WTC11 (cell line): ENCODE measurements at regions not wholly inside any gene's neighbourhood (a gene's known extent, or its start where the extent isn't known, plus 50 kb on each side); places are given as distances from the start of the nearest gene placed in this dataset.

Source experiments
- ATAC-seq: fragments of 200-7000 bp; cut with Tn5 transposase; 2 replicates; pipeline ENCODE4 v1.10.0; 2021; ENCODE audit warnings: mild to moderate bottlenecking, moderate library complexity
- CTCF ChIA-PET: fragments of 300-600 bp; sonication (Branson Sonifier 250); formaldehyde crosslinking; loops from one replicate; lab custom pipeline; 2021; ENCODE audit warnings: antibody characterized with exemption; lab: Charles Lee
- POLR2A ChIA-PET: fragments of 350-600 bp; sonication (Branson Sonifier 250); formaldehyde crosslinking; loops from one replicate; lab custom pipeline; 2021; ENCODE audit warnings: antibody characterized with exemption; lab: Charles Lee
- DNase-seq: peaks from one replicate; pipeline ENCODE4 v3.0.0; 2021; ENCODE audit warnings: low spot score
- H3K27ac Mint-ChIP-seq: 2 replicates; pipeline ENCODE4 v1.8.0; 2021; ENCODE audit warnings: mixed read lengths
- H3K27me3 Mint-ChIP-seq: 2 replicates; pipeline ENCODE4 v1.8.0; 2021; ENCODE audit warnings: low read depth, mild to moderate bottlenecking, moderate library complexity, mixed read lengths
- H3K36me3 Mint-ChIP-seq: 2 replicates; pipeline ENCODE4 v1.8.0; 2021; ENCODE audit warnings: mixed read lengths
- H3K4me1 Mint-ChIP-seq: 2 replicates; pipeline ENCODE4 v1.8.0; 2022; ENCODE audit warnings: mixed read lengths
- H3K4me3 Mint-ChIP-seq: 2 replicates; pipeline ENCODE4 v1.8.0; 2021; ENCODE audit warnings: mild to moderate bottlenecking, moderate library complexity, mixed read lengths
- H3K9me3 Mint-ChIP-seq: 2 replicates; pipeline ENCODE4 v1.8.0; 2021; ENCODE audit warnings: mixed read lengths
- CREM ChIP-seq: sonication (generic); formaldehyde crosslinking; IDR thresholded peaks from 2 replicates; pipeline ENCODE4 v1.8.1; 2022; ENCODE audit warnings: mild to moderate bottlenecking, missing genetic modification reagents, moderate library complexity
- ELF4 ChIP-seq: sonication (generic); formaldehyde crosslinking; IDR thresholded peaks from 2 replicates; pipeline ENCODE4 v1.8.1; 2022; ENCODE audit warnings: low read depth, mild to moderate bottlenecking, moderate library complexity, missing genetic modification reagents
- ERG ChIP-seq: fragments of 250-450 bp; sonication (Bioruptor Pico); IDR thresholded peaks from 2 replicates; pipeline ENCODE4 v1.8.0; 2021; ENCODE audit warnings: mild to moderate bottlenecking
- ETV6 ChIP-seq: sonication (generic); formaldehyde crosslinking; IDR thresholded peaks from 2 replicates; pipeline ENCODE4 v1.8.1; 2022; ENCODE audit warnings: mild to moderate bottlenecking, missing genetic modification reagents
- IRF2 ChIP-seq: sonication (generic); formaldehyde crosslinking; IDR thresholded peaks from 2 replicates; pipeline ENCODE4 v1.8.0; 2022; ENCODE audit warnings: low read depth, missing genetic modification reagents, borderline replicate concordance
- JUN ChIP-seq: sonication (generic); formaldehyde crosslinking; IDR thresholded peaks from 2 replicates; pipeline ENCODE4 v1.8.0; 2023; ENCODE audit warnings: mild to moderate bottlenecking, missing genetic modification reagents
- KAT7 ChIP-seq: sonication (generic); formaldehyde crosslinking; IDR thresholded peaks from 2 replicates; pipeline ENCODE4 v1.8.1; 2023; ENCODE audit warnings: missing genetic modification reagents, mild to moderate bottlenecking, borderline replicate concordance
- NFATC4 ChIP-seq: fragments of 250-450 bp; sonication (Bioruptor Pico); IDR thresholded peaks from 2 replicates; pipeline ENCODE4 v1.9.0; 2021; ENCODE audit warnings: mild to moderate bottlenecking
- NR3C1 ChIP-seq: sonication (generic); formaldehyde crosslinking; conservative IDR thresholded peaks from 2 replicates; pipeline ENCODE4 v1.8.1; 2023; ENCODE audit warnings: low read depth, mild to moderate bottlenecking, missing genetic modification reagents
- PREB ChIP-seq: sonication (generic); formaldehyde crosslinking; IDR thresholded peaks from 2 replicates; pipeline ENCODE4 v1.8.1; 2022; ENCODE audit warnings: mild to moderate bottlenecking, missing genetic modification reagents, moderate library complexity, borderline replicate concordance
- PRRX2 ChIP-seq: fragments of 250-450 bp; sonication (Bioruptor Pico); IDR thresholded peaks from 2 replicates; pipeline ENCODE4 v1.8.0; 2021; ENCODE audit warnings: mild to moderate bottlenecking
- RORB ChIP-seq: fragments of 250-450 bp; sonication (Bioruptor Pico); IDR thresholded peaks from 2 replicates; pipeline ENCODE4 v1.9.0; 2021; ENCODE audit warnings: mild to moderate bottlenecking
- SMAD4 ChIP-seq: sonication (generic); formaldehyde crosslinking; IDR thresholded peaks from 2 replicates; pipeline ENCODE4 v1.8.0; 2022; ENCODE audit warnings: mild to moderate bottlenecking, missing genetic modification reagents
- TCF7 ChIP-seq: sonication (generic); formaldehyde crosslinking; IDR thresholded peaks from 2 replicates; pipeline ENCODE4 v1.8.0; 2022; ENCODE audit warnings: mild to moderate bottlenecking, low read depth, missing genetic modification reagents, moderate library complexity
- ZNF121 ChIP-seq: sonication (generic); formaldehyde crosslinking; IDR thresholded peaks from 2 replicates; pipeline ENCODE4 v1.8.0; 2023; ENCODE audit warnings: missing genetic modification reagents
- ZNF425 ChIP-seq: fragments of 250-450 bp; sonication (Bioruptor Pico); conservative IDR thresholded peaks from 2 replicates; pipeline ENCODE4 v1.9.0; 2021; ENCODE audit warnings: mild to moderate bottlenecking
- TF ChIP-seq, protein P1 (sequence below): fragments of 250-450 bp; sonication (Bioruptor Pico); IDR thresholded peaks from 2 replicates; pipeline ENCODE4 v1.9.0; 2021; ENCODE audit warnings: moderate library complexity, mild to moderate bottlenecking, inconsistent platforms, borderline replicate concordance
- TF ChIP-seq, protein P2 (sequence below): sonication (generic); formaldehyde crosslinking; IDR thresholded peaks from 2 replicates; pipeline ENCODE4 v1.8.1; 2023; ENCODE audit warnings: mild to moderate bottlenecking, missing genetic modification reagents, moderate library complexity
- TF ChIP-seq, protein P3 (sequence below): fragments of 250-450 bp; sonication (Bioruptor Pico); IDR thresholded peaks from 2 replicates; pipeline ENCODE4 v1.9.0; 2021; ENCODE audit warnings: mild to moderate bottlenecking

GRCh38 chr11:116553482-116553881, 219.3 kb downstream of the BUD13 start:
- peaks cover 12% of the 10 kb centered on the region for H3K27me3 Mint-ChIP-seq
- no peaks in the 10 kb centered on the region for H3K4me1 Mint-ChIP-seq
- no peak for DNase-seq
- peak; percentile 55; the same call in 1 of the 2 replicates for ATAC-seq
- H3K4me3 Mint-ChIP-seq = no peak overlapping the region
- no peak overlapping the region for H3K27ac Mint-ChIP-seq
- ChIA-PET CTCF (interaction anchor here (0.7 to 2.8 kb wide), 9 partner anchors 28 to 241 kb away, joined by 3 to 14 read pairs (median 3); no protein-coding TSS in a partner anchor), POLR2A (no interaction called here)
- H3K9me3 Mint-ChIP-seq = peaks cover 20% of the 10 kb centered on the region; the same call in 1 of the 2 replicates
- H3K36me3 Mint-ChIP-seq = no peaks in the 10 kb centered on the region
- no peak for TF ChIP-seq IRF2 (CRISPR knock-in tag)
- TF ChIP-seq ETV6 (CRISPR knock-in tag) = no peak
- TF ChIP-seq, protein P1, sequence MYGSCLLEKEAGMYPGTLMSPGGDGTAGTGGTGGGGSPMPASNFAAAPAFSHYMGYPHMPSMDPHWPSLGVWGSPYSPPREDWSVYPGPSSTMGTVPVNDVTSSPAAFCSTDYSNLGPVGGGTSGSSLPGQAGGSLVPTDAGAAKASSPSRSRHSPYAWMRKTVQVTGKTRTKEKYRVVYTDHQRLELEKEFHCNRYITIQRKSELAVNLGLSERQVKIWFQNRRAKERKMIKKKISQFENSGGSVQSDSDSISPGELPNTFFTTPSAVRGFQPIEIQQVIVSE (CRISPR knock-in tag) = no peak
- no peak for TF ChIP-seq PRRX2 (CRISPR knock-in tag)
- no peak for TF ChIP-seq CREM (CRISPR knock-in tag)
- TF ChIP-seq ERG (CRISPR knock-in tag) = no peak
- TF ChIP-seq KAT7 (CRISPR knock-in tag) = no peak
- TF ChIP-seq ZNF121 (CRISPR knock-in tag) = no peak
- TF ChIP-seq RORB (CRISPR knock-in tag) = no peak
- TF ChIP-seq, protein P2, sequence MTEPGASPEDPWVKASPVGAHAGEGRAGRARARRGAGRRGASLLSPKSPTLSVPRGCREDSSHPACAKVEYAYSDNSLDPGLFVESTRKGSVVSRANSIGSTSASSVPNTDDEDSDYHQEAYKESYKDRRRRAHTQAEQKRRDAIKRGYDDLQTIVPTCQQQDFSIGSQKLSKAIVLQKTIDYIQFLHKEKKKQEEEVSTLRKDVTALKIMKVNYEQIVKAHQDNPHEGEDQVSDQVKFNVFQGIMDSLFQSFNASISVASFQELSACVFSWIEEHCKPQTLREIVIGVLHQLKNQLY (CRISPR knock-in tag) = no peak
- TF ChIP-seq NFATC4 (CRISPR knock-in tag) = no peak
- TF ChIP-seq ZNF425 = no peak
- TF ChIP-seq, protein P3, sequence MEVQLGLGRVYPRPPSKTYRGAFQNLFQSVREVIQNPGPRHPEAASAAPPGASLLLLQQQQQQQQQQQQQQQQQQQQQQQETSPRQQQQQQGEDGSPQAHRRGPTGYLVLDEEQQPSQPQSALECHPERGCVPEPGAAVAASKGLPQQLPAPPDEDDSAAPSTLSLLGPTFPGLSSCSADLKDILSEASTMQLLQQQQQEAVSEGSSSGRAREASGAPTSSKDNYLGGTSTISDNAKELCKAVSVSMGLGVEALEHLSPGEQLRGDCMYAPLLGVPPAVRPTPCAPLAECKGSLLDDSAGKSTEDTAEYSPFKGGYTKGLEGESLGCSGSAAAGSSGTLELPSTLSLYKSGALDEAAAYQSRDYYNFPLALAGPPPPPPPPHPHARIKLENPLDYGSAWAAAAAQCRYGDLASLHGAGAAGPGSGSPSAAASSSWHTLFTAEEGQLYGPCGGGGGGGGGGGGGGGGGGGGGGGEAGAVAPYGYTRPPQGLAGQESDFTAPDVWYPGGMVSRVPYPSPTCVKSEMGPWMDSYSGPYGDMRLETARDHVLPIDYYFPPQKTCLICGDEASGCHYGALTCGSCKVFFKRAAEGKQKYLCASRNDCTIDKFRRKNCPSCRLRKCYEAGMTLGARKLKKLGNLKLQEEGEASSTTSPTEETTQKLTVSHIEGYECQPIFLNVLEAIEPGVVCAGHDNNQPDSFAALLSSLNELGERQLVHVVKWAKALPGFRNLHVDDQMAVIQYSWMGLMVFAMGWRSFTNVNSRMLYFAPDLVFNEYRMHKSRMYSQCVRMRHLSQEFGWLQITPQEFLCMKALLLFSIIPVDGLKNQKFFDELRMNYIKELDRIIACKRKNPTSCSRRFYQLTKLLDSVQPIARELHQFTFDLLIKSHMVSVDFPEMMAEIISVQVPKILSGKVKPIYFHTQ (CRISPR knock-in tag) = no peak
- TF ChIP-seq PREB (CRISPR knock-in tag) = no peak
- no peak for TF ChIP-seq TCF7 (CRISPR knock-in tag)
- TF ChIP-seq JUN (CRISPR knock-in tag) = no peak
- TF ChIP-seq SMAD4 = no peak
- TF ChIP-seq ELF4 = no peak
- TF ChIP-seq NR3C1 = no peak
